GM18870 (cell line): ENCODE measurements at regions not wholly inside any gene's neighbourhood (a gene's known extent, or its start where the extent isn't known, plus 50 kb on each side); places are given as distances from the start of the nearest gene placed in this dataset.
"Not testable (repeated sequence)": the region's sequence is repeated elsewhere in the genome, so short reads cannot be mapped to it uniquely, and the experiment has no call there.

ENCODE experiments used
- ATAC-seq: cut with Tn5 transposase; IDR thresholded peaks from one replicate; pipeline ENCODE4 v1.9.1; 2021; ENCODE audit warnings: moderate library complexity; ENCODE audit not compliant: unreplicated experiment

GRCh38 chr4:66569228-66569627, 898.9 kb upstream of the EPHA5 start:
- no peak for ATAC-seq

GRCh38 chr4:66568431-66568830, 898.1 kb upstream of the EPHA5 start:
- no peak for ATAC-seq

GRCh38 chr4:66568001-66568400, 897.7 kb upstream of the EPHA5 start:
- no peak for ATAC-seq

GRCh38 chr4:66567551-66567950, 897.3 kb upstream of the EPHA5 start:
- no peak for ATAC-seq

GRCh38 chr4:66565801-66566200, 895.5 kb upstream of the EPHA5 start:
- ATAC-seq, result no peak

GRCh38 chr4:66564901-66565651, 894.8 kb upstream of the EPHA5 start:
- no peak for ATAC-seq

- ATAC-seq, result no peak
Observed at GRCh38 chr4:66562276-66562806, 892.1 kb upstream of the EPHA5 start.

GRCh38 chr4:66561465-66562053, 891.3 kb upstream of the EPHA5 start:
- ATAC-seq, result not testable (repeated sequence)

- no peak for ATAC-seq
Observed at GRCh38 chr4:66558651-66559050, 888.4 kb upstream of the EPHA5 start.

- no peak for ATAC-seq
Observed at GRCh38 chr4:66556651-66557278, 886.5 kb upstream of the EPHA5 start.

GRCh38 chr4:66555301-66555700, 885.0 kb upstream of the EPHA5 start:
- no peak for ATAC-seq

GRCh38 chr4:66554826-66555225, 884.5 kb upstream of the EPHA5 start:
- ATAC-seq, result no peak

GRCh38 chr4:66545301-66545700, 875.0 kb upstream of the EPHA5 start:
- ATAC-seq, result not testable (repeated sequence)

GRCh38 chr4:66544281-66544680, 874.0 kb upstream of the EPHA5 start:
- ATAC-seq, result no peak

- ATAC-seq, result no peak
Observed at GRCh38 chr4:66539745-66540144, 869.5 kb upstream of the EPHA5 start.

- ATAC-seq, result no peak
Observed at GRCh38 chr4:66524781-66525180, 854.5 kb upstream of the EPHA5 start.

- no peak for ATAC-seq
Observed at GRCh38 chr4:66522244-66522643, 852.0 kb upstream of the EPHA5 start.

- ATAC-seq, result no peak
Observed at GRCh38 chr4:66516940-66517339, 846.7 kb upstream of the EPHA5 start.

- ATAC-seq, result no peak
Observed at GRCh38 chr4:66506985-66507384, 836.7 kb upstream of the EPHA5 start.

GRCh38 chr4:66501997-66502396, 831.7 kb upstream of the EPHA5 start:
- no peak for ATAC-seq

GRCh38 chr4:66490729-66491128, 820.4 kb upstream of the EPHA5 start:
- ATAC-seq, result no peak
